ENCODE measurements at regions not wholly inside any gene's neighbourhood (a gene's known extent, or its start where the extent isn't known, plus 50 kb on each side); places are given as distances from the start of the nearest gene placed in this dataset.

DNA sequence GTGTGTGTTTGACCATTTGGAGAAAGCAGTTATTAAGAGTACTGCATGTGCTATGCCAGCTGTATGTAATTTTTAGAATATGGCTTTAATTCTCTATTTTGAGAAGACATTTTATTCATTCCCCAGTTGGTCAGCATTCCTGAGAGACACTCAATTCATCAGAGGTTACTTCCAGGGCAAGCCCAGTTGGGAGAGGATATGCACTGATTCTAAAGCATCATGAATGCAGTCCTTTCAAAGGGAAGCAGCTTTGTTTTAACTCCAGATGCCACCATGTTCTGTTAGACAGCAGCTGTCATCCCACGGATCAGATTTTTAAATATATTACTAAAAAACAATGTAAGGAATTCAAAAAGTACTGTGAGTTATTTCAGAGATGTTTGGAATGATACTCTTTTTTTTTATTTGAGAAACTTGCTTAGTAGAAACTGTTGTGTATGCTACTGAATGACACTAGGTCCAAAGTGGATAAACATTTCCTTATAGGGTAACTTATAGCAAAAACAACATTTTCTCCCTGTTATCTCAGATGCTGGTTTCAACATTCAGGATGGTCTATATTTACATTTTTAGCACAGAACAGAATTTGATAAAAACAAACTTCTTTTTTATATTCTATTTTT is 149.5 kb upstream of the B3GALT2 start:
- DNase-seq (ENCODE audit: low spot score): no peak

DNA sequence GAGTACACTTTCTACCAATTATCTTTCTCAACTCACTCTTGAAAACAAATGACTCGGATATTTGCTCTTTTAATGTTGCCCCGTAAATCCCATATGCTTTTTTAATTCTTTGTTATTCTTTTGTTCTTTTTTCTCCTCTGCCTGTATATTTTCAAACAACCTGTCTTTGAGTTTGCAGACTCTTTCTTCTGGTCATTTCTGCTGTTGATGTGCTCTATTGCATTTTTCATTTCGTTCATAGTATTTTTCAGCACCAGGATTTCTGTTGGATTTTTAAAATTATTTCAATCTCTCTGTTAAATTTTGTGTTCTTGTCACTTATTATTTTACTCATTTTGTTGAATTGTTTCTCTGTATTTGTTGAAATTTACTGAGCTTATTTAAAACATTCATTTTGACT is 146.8 kb upstream of the B3GALT2 start:
- DNase-seq (ENCODE audit: low spot score): no peak

DNA sequence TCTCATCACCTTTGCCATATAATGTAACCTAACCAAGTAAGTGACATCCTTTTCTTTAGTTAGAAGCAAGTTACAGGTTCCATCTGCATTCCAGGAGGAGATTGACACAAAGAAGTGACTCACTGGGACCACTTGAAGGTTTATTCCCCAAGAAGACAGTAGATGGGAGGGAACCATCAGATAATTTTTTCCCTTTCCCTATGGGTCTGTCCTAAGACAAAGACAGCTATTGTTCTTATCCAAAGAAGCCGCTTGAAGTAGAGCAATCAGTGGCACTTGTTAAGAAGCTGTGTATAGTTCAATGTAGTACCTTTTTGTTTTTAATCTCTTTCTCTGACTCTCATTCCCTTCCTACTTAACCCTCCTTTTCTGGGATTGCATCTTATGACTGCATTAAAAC is 139.9 kb upstream of the B3GALT2 start:
- no peak for DNase-seq (ENCODE audit: low spot score)

DNA sequence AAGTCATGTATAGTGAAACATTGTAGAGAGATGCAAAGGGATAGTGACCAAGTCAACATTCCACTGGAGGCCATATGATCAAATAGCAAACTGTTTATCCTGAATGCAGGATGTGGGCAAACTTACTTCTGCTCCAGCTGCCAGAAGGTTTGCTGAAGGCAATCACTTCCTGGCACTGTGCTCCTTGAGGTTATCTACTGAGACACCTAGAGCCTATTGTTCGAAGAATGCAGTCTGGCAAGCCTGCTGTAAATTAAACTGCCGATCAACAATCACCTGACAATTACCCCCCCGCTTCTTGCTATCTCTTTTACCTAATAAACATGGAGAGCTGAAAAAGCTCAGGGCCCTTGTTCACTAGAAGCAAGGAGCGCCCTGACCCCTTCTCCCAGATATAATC is 139.4 kb upstream of the B3GALT2 start:
- no peak for DNase-seq (ENCODE audit: low spot score)

DNA sequence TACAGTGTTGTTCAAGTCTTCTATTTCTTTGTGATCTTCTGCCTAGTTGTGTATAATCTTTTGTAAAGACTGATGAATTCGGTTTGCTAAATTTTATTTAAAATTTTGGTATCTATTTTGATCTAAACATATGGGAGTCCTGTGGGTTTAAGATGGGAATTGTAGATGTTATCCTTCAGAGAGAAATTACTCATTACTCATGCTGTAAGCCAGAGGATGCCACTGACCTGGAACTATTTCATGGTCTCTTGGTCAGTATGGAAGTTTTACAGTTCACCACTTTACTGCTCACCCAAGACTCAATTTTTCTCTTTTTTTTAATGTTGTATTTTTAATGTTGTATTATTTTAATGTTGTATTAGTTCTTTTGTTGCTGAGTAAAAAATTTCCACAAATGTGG is 138.6 kb upstream of the B3GALT2 start:
- DNase-seq (ENCODE audit: low spot score): no peak

DNA sequence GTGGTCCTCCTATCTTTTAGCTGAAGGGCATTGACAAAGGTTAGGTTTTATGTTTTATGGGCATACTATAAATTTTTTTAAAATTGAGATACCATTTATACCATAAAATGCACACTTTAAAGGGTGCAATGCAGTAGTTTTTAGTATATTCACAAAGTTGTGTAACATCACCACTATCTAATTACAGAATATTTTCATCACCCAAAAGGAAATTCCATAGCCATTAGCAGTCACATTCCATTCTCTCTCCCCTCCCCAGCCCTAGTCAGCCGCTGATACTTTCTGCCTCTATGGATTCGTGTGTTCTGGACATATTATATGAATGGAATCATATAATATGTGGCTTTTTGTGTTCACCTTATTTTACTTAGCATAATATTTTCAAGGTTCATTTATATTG is 135.8 kb upstream of the B3GALT2 start:
- no peak for DNase-seq (ENCODE audit: low spot score)

DNA sequence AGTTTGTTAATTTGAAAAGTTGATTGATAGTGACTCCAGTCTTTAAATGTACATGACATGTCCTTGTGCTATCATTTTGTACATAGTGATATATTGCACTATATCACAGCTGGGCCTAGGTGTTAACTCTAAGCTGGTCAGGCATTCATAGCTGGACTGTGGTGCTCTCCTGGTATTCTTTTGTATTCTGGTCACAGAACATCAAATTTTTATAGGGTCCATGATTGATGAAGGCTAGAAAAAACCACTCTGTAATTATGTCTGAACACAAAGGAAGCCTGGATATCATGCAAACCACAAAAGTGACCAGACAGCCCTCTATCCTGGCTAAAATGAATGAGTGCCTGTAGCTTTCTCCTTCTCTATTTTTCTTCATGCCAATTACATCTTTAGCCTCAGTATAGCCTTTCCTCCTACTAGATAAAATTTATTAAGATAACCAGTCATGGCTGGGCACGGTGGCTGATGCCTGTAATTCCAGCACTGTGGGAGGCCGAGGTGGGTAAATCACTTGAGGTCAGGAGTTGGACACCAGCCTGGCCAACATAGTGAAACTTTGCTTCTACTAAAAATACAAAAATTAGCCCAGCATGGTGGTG is 134.9 kb upstream of the B3GALT2 start:
- no peak for DNase-seq (ENCODE audit: low spot score)

DNA sequence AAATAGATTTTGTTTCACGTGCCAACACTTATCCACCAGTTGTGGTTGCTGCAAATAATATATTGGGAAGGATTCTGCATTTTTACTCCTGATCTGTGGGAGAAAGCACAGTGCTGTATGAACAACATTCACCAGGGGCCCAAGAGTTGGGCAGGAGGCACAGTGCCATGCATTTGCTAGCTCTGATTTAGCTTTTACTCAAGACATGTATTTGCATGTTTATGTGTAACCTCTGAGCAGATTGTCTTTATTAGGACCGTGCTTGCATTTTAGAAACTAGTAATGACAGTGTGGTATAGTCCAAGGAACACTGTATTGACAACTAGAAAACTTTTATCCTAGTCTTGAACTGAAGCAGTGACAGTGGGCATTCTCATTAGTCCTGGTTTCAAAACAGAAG is 133.9 kb upstream of the B3GALT2 start:
- no peak for DNase-seq (ENCODE audit: low spot score)

DNA sequence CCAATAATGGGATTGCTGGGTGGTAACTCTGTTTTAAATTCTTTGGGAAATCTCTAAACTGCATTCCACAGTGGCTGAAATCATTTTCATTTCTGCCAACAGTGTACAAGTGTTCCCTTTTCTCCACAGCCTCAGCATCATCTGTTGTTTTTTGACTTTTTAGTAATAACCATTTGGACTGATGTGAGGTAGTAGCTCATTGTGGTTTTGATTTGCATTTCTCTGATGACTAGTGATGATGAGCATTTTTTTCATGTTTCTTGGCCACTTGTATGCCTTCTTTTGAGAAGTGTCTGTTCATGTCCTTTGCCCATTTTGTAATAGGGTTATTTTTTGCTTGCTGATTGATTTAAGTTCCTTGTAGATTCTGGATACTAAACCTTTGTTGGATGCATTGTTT is 131.9 kb upstream of the B3GALT2 start:
- DNase-seq (ENCODE audit: low spot score): no peak

DNA sequence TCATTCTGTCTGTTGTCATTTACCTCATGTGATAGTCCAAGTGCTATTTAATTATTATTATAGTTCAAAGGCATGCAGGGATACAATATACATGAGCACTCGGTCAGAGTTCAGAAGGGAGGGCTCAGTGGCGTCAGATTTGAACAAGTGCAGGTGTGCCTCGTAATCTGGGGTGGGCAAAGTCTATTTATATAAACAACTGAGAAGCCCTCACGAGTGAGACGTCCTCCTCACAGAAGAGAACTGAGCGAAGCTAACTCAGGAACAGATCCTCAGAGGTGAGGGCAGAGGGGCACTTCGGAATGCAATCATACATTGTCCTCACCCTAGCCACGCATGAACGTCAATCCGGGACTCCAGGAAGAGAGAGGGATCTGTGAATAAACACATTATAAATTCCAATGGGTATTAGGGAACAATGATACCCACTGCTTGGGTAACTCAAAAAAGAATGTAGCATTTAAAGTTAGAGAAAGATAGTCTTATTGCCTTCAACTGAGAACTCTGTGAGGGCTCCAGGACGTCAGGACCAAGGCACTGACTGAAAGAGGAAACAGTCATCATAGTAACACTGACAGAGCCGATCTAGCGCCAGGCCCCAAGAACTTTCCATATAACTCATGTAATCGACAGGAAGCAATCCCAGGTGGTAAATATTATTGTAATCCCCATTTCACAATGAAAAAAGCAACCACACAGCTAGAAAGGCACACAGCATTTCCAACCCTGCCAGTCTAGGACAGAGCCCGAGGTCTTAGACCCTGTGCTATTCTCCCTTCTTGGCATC is 127.1 kb upstream of the B3GALT2 start:
- no peak for DNase-seq (ENCODE audit: low spot score)

DNA sequence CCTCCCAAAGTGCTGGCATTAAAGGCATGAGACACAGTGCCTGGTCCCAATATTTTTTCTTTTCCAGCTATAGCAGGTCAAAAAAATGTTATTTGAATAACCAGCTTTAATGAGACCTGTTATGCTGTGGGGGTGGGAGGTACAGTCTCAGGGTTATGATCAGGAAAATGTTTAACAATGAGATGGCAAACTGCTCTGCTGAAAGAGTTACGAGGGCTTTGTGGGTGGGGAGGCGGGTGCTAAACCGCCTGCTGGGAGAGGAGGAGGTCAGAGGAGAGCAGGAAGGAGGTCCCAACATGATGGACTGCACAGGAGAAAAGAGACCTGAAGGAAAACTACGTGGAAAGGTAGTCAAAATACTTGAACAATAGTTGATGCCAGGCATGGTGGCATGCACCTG is 126.0 kb upstream of the B3GALT2 start:
- no peak for DNase-seq (ENCODE audit: low spot score)

DNA sequence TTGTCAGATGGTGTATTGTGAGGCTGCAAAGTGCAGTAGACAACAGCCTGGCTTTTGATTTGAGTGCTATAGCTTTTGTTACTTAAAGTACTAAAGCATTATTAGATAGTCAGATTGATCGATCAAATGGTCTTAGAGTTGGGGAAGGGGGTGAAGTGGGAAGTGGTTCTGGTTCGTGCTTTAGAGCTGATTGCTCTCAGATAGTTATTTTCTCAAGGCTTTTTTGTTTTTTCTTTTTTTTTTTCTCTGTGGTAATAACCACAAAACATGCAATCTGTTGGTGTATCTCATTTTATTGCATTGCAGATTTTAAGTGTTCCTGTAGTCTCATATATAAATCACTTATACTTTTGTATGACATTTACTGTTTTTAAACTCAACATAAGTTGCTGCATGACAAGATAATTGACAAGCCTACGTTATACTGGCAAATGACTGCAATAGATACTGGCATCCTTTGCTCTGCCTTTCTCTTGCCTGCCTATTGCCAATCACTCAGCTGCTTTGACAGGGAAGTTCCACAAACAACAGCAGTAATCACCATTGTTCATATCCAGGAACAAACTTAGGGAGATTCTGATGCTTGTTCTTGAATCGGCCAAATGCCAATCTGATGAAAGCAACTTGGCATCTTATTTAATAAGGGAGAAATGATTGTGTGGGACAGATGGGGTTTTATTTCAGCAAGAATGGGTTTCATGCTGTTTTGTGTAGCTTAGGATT is 125.0 kb upstream of the B3GALT2 start:
- no peak for DNase-seq (ENCODE audit: low spot score)

DNA sequence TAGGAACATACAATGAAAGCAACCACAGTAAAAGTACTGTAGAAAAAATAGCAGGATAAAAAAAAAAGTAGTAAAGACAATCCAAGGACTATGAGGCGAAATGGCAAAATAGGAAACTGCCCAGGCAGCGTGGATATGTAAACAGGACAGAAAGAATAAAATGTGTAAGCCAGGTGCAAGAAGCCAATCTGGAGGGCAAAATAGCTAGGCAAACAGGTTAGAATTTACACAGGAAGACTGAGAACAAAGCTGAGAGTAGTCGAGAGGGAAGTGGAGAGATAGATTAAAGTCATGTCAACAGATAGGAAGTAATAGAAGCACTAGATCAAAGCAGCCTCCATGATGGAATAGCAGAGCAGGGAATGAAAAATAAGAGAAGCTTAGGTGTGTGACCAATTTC is 124.2 kb upstream of the B3GALT2 start:
- DNase-seq (ENCODE audit: low spot score): no peak

DNA sequence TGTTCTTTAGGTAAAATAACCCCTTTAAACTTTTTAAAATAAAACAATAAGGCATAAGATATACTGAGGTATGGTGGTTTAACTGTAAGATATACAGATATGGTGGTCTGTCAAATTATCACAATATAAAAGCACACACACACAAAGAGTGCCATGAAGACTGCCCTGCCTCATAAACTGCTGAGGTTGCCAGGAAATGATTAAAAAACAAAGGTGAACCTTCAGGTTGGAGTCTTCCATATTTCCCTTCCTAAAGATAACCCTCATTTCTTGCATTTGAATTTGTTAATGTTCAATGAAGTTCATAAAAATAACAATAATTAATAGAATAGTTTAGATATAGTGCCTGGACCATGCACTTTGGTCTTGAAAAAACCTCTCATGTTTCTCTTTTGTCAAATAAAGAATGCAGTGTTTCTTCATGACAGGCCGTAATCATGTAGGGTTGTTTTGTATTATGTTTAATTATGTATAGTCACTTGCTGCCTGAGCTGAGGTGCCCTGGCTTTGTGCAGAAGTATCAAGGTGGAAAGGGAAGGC is 123.6 kb upstream of the B3GALT2 start:
- DNase-seq (ENCODE audit: low spot score): no peak

DNA sequence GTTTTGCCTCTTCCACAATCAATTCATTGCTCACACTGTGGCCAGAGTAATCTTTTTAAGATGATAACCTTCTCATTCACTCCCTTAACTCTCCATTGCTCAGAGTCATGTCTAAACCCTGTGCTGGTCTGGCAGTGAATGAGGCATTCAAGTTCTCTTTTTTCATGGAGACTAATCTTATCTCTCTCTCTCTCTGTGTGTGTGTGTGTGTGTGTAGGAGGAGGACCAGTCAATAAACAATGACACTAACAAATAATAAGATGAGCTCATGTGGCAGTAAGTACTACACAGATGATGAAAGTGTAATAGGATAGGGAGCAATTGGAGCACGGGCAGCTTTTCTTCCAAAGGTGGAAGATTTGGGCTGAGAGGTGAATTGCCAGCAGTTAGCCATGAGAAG is 122.0 kb upstream of the B3GALT2 start:
- peak; percentile 20 for DNase-seq (ENCODE audit: low spot score)

DNA sequence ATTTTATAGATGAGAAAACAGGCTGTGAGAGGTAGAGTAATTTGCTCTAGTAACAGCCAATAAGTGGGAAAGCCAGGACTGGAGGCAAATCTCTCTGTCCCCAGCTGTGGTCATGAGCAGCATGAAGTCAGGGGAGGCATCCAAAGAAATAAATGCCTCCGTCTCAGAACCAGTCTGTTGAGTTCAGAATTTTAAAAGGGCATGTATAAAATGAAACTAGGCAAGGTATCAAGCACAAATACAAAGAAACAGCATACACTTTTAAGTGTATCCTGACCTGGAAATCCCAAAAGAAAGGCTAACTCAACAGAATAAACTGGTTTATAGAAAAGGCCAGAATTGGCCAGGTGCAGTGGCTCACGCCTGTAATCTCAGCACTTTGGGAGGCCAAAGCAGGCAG is 120.0 kb upstream of the B3GALT2 start:
- DNase-seq (ENCODE audit: low spot score): no peak
